ENCODE measurements at regions not wholly inside any gene's neighbourhood (a gene's known extent, or its start where the extent isn't known, plus 50 kb on each side); places are given as distances from the start of the nearest gene placed in this dataset.

- Mint-ChIP-seq H3K27me3 (ENCODE audit: insufficient read depth) (peaks cover 2% of the 10 kb centered on the region; the same call in 1 of the 2 replicates), H3K4me3 (no peak overlapping the region), H3K4me1 (ENCODE audit: low read depth) (no peaks in the 10 kb centered on the region), H3K36me3 (ENCODE audit: low read depth) (no peaks in the 10 kb centered on the region), H3K27ac (no peak overlapping the region), H3K9me3 (peaks cover 73% of the 10 kb centered on the region)
- no peak for TF ChIP-seq CTCF (IDR thresholded peaks at IDR 0.05)
- DNase-seq = no peak
Measured at GRCh38 chr13:67726979-67727378, 496.8 kb upstream of the PCDH9 start.

DNA sequence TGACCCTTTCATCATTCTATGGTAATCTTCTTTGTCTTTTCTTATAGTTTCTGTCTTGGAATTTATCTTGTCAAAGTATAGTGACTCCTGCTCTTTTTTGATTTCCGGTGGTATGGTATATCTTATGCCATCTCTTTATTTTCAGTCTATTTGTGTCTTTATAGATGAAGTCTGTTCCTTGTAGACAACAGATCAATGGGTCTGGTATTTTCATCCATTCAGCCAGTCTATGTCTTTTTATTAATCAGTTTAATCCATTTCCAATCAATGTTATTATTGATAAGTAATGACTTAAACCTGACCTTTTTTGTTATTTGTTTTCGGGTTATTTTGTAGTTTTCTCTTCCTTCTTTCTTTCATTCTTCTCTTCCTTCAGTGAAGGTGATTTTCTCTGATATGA lies 495.9 kb upstream of the PCDH9 start:
- Mint-ChIP-seq H3K27ac (no peak overlapping the region), H3K27me3 (ENCODE audit: insufficient read depth) (peaks cover 2% of the 10 kb centered on the region; the same call in 1 of the 2 replicates), H3K4me1 (ENCODE audit: low read depth) (no peaks in the 10 kb centered on the region), H3K36me3 (ENCODE audit: low read depth) (no peaks in the 10 kb centered on the region), H3K4me3 (no peak overlapping the region), H3K9me3 (peaks cover 73% of the 10 kb centered on the region)
- TF ChIP-seq CTCF (IDR thresholded peaks at IDR 0.05) = no peak
- no peak for DNase-seq

GRCh38 chr13:67713571-67713970 lies 483.4 kb upstream of the PCDH9 start:
- no peaks in the 10 kb centered on the region for H3K4me1 Mint-ChIP-seq (ENCODE audit: low read depth)
- no peak for DNase-seq
- no peak overlapping the region for H3K4me3 Mint-ChIP-seq
- no peak overlapping the region for H3K27ac Mint-ChIP-seq
- no peaks in the 10 kb centered on the region for H3K27me3 Mint-ChIP-seq (ENCODE audit: insufficient read depth)
- no peaks in the 10 kb centered on the region for H3K36me3 Mint-ChIP-seq (ENCODE audit: low read depth)
- H3K9me3 Mint-ChIP-seq = peaks cover 53% of the 10 kb centered on the region
- no peak for TF ChIP-seq CTCF (IDR thresholded peaks at IDR 0.05)

DNA sequence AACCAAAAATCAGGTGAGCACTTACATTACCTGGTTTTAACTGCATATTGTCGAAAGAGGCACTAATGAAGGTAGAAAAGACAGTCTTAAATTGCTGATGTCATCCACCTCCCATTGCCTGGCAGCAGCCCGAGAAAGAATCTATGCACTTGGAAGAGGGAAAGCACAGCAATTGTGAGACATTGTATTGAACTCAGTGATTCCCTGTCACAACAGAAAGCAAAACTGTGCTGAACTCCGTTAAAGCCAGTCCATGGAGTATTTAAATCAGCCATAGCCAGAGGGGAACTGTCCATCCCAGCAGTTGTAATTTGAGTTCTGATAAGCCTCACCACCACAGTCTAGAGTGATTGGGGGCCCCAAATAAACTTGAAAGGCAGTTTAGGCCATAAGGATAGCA lies 466.6 kb upstream of the PCDH9 start:
- TF ChIP-seq CTCF (IDR thresholded peaks at IDR 0.05) = no peak
- Mint-ChIP-seq H3K4me3 (no peak overlapping the region), H3K27ac (no peak overlapping the region), H3K4me1 (ENCODE audit: low read depth) (no peaks in the 10 kb centered on the region), H3K36me3 (ENCODE audit: low read depth) (peaks cover 15% of the 10 kb centered on the region), H3K27me3 (ENCODE audit: insufficient read depth) (no peaks in the 10 kb centered on the region; the same call in 1 of the 2 replicates), H3K9me3 (peaks cover 70% of the 10 kb centered on the region)
- DNase-seq = no peak

- DNase-seq = no peak
- H3K27ac Mint-ChIP-seq = no peak overlapping the region
- no peaks in the 10 kb centered on the region for H3K27me3 Mint-ChIP-seq (ENCODE audit: insufficient read depth)
- no peak overlapping the region for H3K4me3 Mint-ChIP-seq
- H3K4me1 Mint-ChIP-seq (ENCODE audit: low read depth) = no peaks in the 10 kb centered on the region
- H3K9me3 Mint-ChIP-seq = peaks cover 24% of the 10 kb centered on the region
- no peak for TF ChIP-seq CTCF (IDR thresholded peaks at IDR 0.05)
- H3K36me3 Mint-ChIP-seq (ENCODE audit: low read depth) = no peaks in the 10 kb centered on the region
Measured at GRCh38 chr13:67664502-67664901, 434.4 kb upstream of the PCDH9 start.

DNA sequence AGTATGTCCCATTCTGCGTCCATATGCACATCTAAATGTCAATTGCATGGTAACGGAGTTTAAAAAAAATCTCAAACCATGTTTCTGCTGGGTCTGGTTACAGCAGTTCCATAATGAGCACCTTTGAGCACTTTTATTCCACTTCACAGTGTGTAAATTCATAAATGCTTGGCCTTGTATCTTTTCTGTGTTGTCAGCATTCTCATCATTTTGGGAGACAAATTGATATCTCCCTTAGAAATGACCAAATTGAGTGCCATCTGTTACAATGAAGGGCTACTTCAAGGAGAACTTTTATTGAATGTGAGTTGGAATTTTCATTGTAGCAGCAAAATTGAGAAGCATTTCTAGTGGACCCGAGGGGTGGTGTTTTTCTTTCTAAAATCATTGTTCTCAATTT lies 432.9 kb upstream of the PCDH9 start:
- Mint-ChIP-seq H3K27me3 (ENCODE audit: insufficient read depth) (no peaks in the 10 kb centered on the region), H3K9me3 (peaks cover 15% of the 10 kb centered on the region), H3K4me1 (ENCODE audit: low read depth) (no peaks in the 10 kb centered on the region), H3K4me3 (no peak overlapping the region), H3K36me3 (ENCODE audit: low read depth) (no peaks in the 10 kb centered on the region), H3K27ac (no peak overlapping the region)
- no peak for DNase-seq
- TF ChIP-seq CTCF (IDR thresholded peaks at IDR 0.05) = no peak
